Lower leg skin (tissue), 3 donors: ENCODE measurements at regions not wholly inside any gene's neighbourhood (a gene's known extent, or its start where the extent isn't known, plus 50 kb on each side); places are given as distances from the start of the nearest gene placed in this dataset.

ENCODE experiments used
- POLR2A ChIP-seq, 2 donors: fragments of 450-650 bp; IDR thresholded peaks; one replicate each; pipeline ENCODE4 v1.6.1; 2016 to 2017; ENCODE audit warnings: antibody characterized with exemption in 2 of 2, mild to moderate bottlenecking in 1 of 2, moderate library complexity in 1 of 2
- TF ChIP-seq, protein P1 (sequence below), 3 donors: fragments of 450-650 bp; IDR thresholded peaks; one replicate each; pipeline ENCODE4 v1.5.1; 2016; ENCODE audit warnings: antibody characterized with exemption in 3 of 3, mild to moderate bottlenecking in 3 of 3, moderate library complexity in 2 of 3

DNA sequence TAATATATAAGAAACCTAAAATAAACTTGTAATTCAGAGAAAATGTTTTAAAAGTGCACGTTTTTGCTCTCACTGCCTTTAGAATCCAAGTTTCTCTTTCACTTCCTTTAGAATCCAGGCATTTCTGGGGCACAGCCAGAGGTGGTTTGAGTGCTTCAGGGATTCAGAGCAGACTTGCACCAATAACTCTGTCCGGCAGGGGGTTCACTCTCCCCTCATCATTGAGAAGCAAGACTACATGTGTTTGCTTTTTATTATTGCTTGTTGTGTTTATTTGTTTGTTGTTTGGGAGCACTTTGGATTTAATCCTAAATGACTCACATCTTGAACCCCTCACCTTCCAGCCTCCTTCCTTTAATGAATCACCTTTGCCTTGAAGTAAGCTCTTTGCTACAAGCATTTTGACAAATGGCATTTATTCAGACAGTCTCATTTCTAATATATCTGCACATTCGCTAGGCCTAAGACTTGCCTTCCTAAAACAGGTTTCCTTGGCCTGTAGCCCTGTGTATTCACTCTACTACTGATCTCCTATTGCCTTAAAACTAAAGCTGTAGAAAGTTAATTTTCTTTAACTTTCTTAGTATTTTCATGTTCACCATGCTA lies 233.5 kb upstream of the ATP5MC3 start:
- TF ChIP-seq, protein P1, sequence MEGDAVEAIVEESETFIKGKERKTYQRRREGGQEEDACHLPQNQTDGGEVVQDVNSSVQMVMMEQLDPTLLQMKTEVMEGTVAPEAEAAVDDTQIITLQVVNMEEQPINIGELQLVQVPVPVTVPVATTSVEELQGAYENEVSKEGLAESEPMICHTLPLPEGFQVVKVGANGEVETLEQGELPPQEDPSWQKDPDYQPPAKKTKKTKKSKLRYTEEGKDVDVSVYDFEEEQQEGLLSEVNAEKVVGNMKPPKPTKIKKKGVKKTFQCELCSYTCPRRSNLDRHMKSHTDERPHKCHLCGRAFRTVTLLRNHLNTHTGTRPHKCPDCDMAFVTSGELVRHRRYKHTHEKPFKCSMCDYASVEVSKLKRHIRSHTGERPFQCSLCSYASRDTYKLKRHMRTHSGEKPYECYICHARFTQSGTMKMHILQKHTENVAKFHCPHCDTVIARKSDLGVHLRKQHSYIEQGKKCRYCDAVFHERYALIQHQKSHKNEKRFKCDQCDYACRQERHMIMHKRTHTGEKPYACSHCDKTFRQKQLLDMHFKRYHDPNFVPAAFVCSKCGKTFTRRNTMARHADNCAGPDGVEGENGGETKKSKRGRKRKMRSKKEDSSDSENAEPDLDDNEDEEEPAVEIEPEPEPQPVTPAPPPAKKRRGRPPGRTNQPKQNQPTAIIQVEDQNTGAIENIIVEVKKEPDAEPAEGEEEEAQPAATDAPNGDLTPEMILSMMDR (IDR thresholded peaks at IDR 0.05), result peak in 1 of 3 donors; percentile 26
- TF ChIP-seq POLR2A (IDR thresholded peaks at IDR 0.05), result no peak
